SK-N-SH treated with all-trans-retinoic acid at 6 μM for 48 hours (cell line): ENCODE measurements at regions not wholly inside any gene's neighbourhood (a gene's known extent, or its start where the extent isn't known, plus 50 kb on each side); places are given as distances from the start of the nearest gene placed in this dataset.

Experiments used
- ATAC-seq: fragments of 200-7000 bp; cut with Tn5 transposase; 3 replicates; pipeline ENCODE4 v1.9.1; 2020; ENCODE audit warnings: mild to moderate bottlenecking, moderate library complexity
- ARNTL ChIP-seq: fragments of 450-650 bp; formaldehyde crosslinking; IDR thresholded peaks from 2 replicates; pipeline ENCODE4 v1.5.0; 2020; ENCODE audit warnings: low read depth, mild to moderate bottlenecking, moderate library complexity, borderline replicate concordance
- BACH2 ChIP-seq: fragments of 250-450 bp; sonication (Bioruptor Pico); IDR thresholded peaks from 2 replicates; pipeline ENCODE4 v1.9.0; 2021; ENCODE audit warnings: mild to moderate bottlenecking, borderline replicate concordance
- CREB5 ChIP-seq: fragments of 250-450 bp; sonication (Bioruptor Pico); IDR thresholded peaks from 2 replicates; pipeline ENCODE4 v1.5.1; 2020; ENCODE audit warnings: low read depth, mild to moderate bottlenecking, moderate library complexity
- CSDC2 ChIP-seq: fragments of 250-450 bp; sonication (Bioruptor Pico); IDR thresholded peaks from 2 replicates; pipeline ENCODE4 v1.5.0; 2020; ENCODE audit warnings: mild to moderate bottlenecking, moderate library complexity
- CSRNP3 ChIP-seq: fragments of 250-450 bp; sonication (Bioruptor Pico); IDR thresholded peaks from 2 replicates; pipeline ENCODE4 v1.5.1; 2021; ENCODE audit warnings: mild to moderate bottlenecking, moderate library complexity
- ESRRG ChIP-seq: fragments of 250-450 bp; sonication (Bioruptor Pico); IDR thresholded peaks from 2 replicates; pipeline ENCODE4 v1.6.1; 2021; ENCODE audit warnings: mild to moderate bottlenecking
- GLIS3 ChIP-seq: fragments of 250-450 bp; sonication (Bioruptor Pico); IDR thresholded peaks from 2 replicates; pipeline ENCODE4 v1.5.0; 2020; ENCODE audit warnings: mild to moderate bottlenecking, moderate library complexity
- ISL1 ChIP-seq: fragments of 250-450 bp; sonication (Bioruptor Pico); IDR thresholded peaks from 2 replicates; pipeline ENCODE4 v2.1.2; 2022; ENCODE audit warnings: mild to moderate bottlenecking, moderate library complexity
- OSR1 ChIP-seq: fragments of 250-450 bp; sonication (Bioruptor Pico); IDR thresholded peaks from 2 replicates; pipeline ENCODE4 v1.8.0; 2022; ENCODE audit warnings: moderate library complexity, mild to moderate bottlenecking, inconsistent platforms
- PATZ1 ChIP-seq: fragments of 250-450 bp; sonication (Bioruptor Pico); IDR thresholded peaks from 2 replicates; pipeline ENCODE4 v1.8.0; 2020; ENCODE audit warnings: mild to moderate bottlenecking, moderate library complexity, borderline replicate concordance
- PPARA ChIP-seq: fragments of 250-450 bp; sonication (Bioruptor Pico); IDR thresholded peaks from 2 replicates; pipeline ENCODE4 v1.5.0; 2020; ENCODE audit warnings: mild to moderate bottlenecking, borderline replicate concordance
- RARB ChIP-seq: fragments of 250-450 bp; sonication (Bioruptor Pico); IDR thresholded peaks from 2 replicates; pipeline ENCODE4 v1.8.0; 2021; ENCODE audit warnings: mild to moderate bottlenecking, moderate library complexity
- SNAI2 ChIP-seq: fragments of 250-450 bp; sonication (Bioruptor Pico); IDR thresholded peaks from 2 replicates; pipeline ENCODE4 v1.5.0; 2020; ENCODE audit warnings: mild to moderate bottlenecking, moderate library complexity
- TCF4 ChIP-seq: fragments of 250-450 bp; sonication (Bioruptor Pico); IDR thresholded peaks from 2 replicates; pipeline ENCODE4 v1.8.0; 2021; ENCODE audit warnings: mild to moderate bottlenecking, moderate library complexity, borderline replicate concordance
- TOX ChIP-seq: fragments of 250-450 bp; sonication (Bioruptor Pico); IDR thresholded peaks from 2 replicates; pipeline ENCODE4 v1.8.0; 2021; ENCODE audit warnings: mild to moderate bottlenecking, moderate library complexity, borderline replicate concordance
- TSHZ2 ChIP-seq: fragments of 250-450 bp; sonication (Bioruptor Pico); IDR thresholded peaks from 2 replicates; pipeline ENCODE4 v1.5.0; 2020; ENCODE audit warnings: mild to moderate bottlenecking, moderate library complexity
- ZC3H10 ChIP-seq: fragments of 250-450 bp; sonication (Bioruptor Pico); IDR thresholded peaks from 2 replicates; pipeline ENCODE4 v1.5.1; 2021; ENCODE audit warnings: mild to moderate bottlenecking, moderate library complexity
- ZFP3 ChIP-seq: fragments of 250-450 bp; sonication (Bioruptor Pico); IDR thresholded peaks from 2 replicates; pipeline ENCODE4 v1.5.0; 2020; ENCODE audit warnings: mild to moderate bottlenecking, moderate library complexity
- ZFP30 ChIP-seq: fragments of 450-650 bp; formaldehyde crosslinking; IDR thresholded peaks from 2 replicates; pipeline ENCODE4 v1.5.0; 2022; ENCODE audit warnings: mild to moderate bottlenecking, moderate library complexity
- ZNF565 ChIP-seq: fragments of 450-650 bp; formaldehyde crosslinking; conservative IDR thresholded peaks from 2 replicates; pipeline ENCODE4 v1.5.0; 2020; ENCODE audit warnings: low read depth, mild to moderate bottlenecking, moderate library complexity
- ZNF70 ChIP-seq: fragments of 450-650 bp; formaldehyde crosslinking; IDR thresholded peaks from 2 replicates; pipeline ENCODE4 v1.5.0; 2020; ENCODE audit warnings: mild to moderate bottlenecking, moderate library complexity
- ZNF8 ChIP-seq: fragments of 450-650 bp; formaldehyde crosslinking; IDR thresholded peaks from 2 replicates; pipeline ENCODE4 v1.5.0; 2020; ENCODE audit warnings: mild to moderate bottlenecking, moderate library complexity

GRCh38 chr10:6642876-6643275 lies 62.8 kb upstream of the PRKCQ start (continued):
- no peak for TF ChIP-seq TSHZ2 (CRISPR knock-in tag)
- TF ChIP-seq ZFP30 (CRISPR knock-in tag): no peak
- no peak for TF ChIP-seq SNAI2 (CRISPR knock-in tag)
- TF ChIP-seq TCF4 (CRISPR knock-in tag): no peak
- TF ChIP-seq ESRRG (CRISPR knock-in tag): no peak
- TF ChIP-seq GLIS3 (CRISPR knock-in tag): no peak
- TF ChIP-seq RARB (CRISPR knock-in tag): no peak
- no peak for TF ChIP-seq PATZ1 (CRISPR knock-in tag)

GRCh38 chr10:6640433-6641040 lies 60.5 kb upstream of the PRKCQ start:
- no peak for TF ChIP-seq ZNF565 (CRISPR knock-in tag)
- TF ChIP-seq TCF4 (CRISPR knock-in tag): no peak
- no peak for TF ChIP-seq CSRNP3 (CRISPR knock-in tag)
- TF ChIP-seq OSR1 (CRISPR knock-in tag): no peak
- TF ChIP-seq ARNTL (CRISPR knock-in tag): no peak
- no peak for TF ChIP-seq ZNF8 (CRISPR knock-in tag)
- no peak for TF ChIP-seq PPARA (CRISPR knock-in tag)
- TF ChIP-seq BACH2 (CRISPR knock-in tag): no peak
- TF ChIP-seq TSHZ2 (CRISPR knock-in tag): no peak
- TF ChIP-seq CSDC2 (CRISPR knock-in tag): no peak
- TF ChIP-seq GLIS3 (CRISPR knock-in tag): no peak
- TF ChIP-seq ZNF70 (CRISPR knock-in tag): no peak
- TF ChIP-seq CREB5 (CRISPR knock-in tag): no peak
- TF ChIP-seq ZFP3 (CRISPR knock-in tag): no peak
- no peak for TF ChIP-seq PATZ1 (CRISPR knock-in tag)
- no peak for TF ChIP-seq RARB (CRISPR knock-in tag)
- TF ChIP-seq ZC3H10: no peak
- no peak for TF ChIP-seq SNAI2 (CRISPR knock-in tag)
- no peak for TF ChIP-seq ISL1 (CRISPR knock-in tag)
- no peak for TF ChIP-seq TOX (CRISPR knock-in tag)
- no peak for ATAC-seq
